NB4 (cell line): ENCODE measurements at regions not wholly inside any gene's neighbourhood (a gene's known extent, or its start where the extent isn't known, plus 50 kb on each side); places are given as distances from the start of the nearest gene placed in this dataset.

Source experiments
- CTCF ChIP-seq: IDR thresholded peaks from one replicate; pipeline ENCODE4 v1.5.1; 2012; ENCODE audit warnings: low read depth, low read length
- MAX ChIP-seq: IDR thresholded peaks from 2 replicates; pipeline ENCODE4 v1.6.1; 2011; ENCODE audit warnings: low read depth, low read length
- MYC ChIP-seq: IDR thresholded peaks from 2 replicates; pipeline ENCODE4 v1.6.1; 2011; ENCODE audit warnings: low read depth, low read length
- POLR2A ChIP-seq: IDR thresholded peaks from 2 replicates; pipeline ENCODE4 v1.6.1; 2011; ENCODE audit warnings: mild to moderate bottlenecking; ENCODE audit not compliant: insufficient read length; ENCODE audit errors: extremely low read depth

GRCh38 chr6:153862927-153863326, 176.1 kb upstream of the OPRM1 start:
- no peak for TF ChIP-seq POLR2A
- no peak for TF ChIP-seq CTCF
- no peak for TF ChIP-seq MAX
- no peak for TF ChIP-seq MYC
